ENCODE measurements at regions not wholly inside any gene's neighbourhood (a gene's known extent, or its start where the extent isn't known, plus 50 kb on each side); places are given as distances from the start of the nearest gene placed in this dataset.

- no peaks in the 10 kb centered on the region for H3K79me2 ChIP-seq (ENCODE audit: insufficient read depth, low read length)
- H3K27me3 ChIP-seq (ENCODE audit: low read length): no peaks in the 10 kb centered on the region
- H3F3A ChIP-seq (ENCODE audit: insufficient read depth): no peaks in the 10 kb centered on the region
- H3K9ac ChIP-seq (ENCODE audit: low read length): no peak overlapping the region
- H3K9me2 ChIP-seq (replicated peaks; ENCODE audit: insufficient read depth, low read length): no peaks in the 10 kb centered on the region
- H4K20me1 ChIP-seq (ENCODE audit: low read depth, low read length): no peaks in the 10 kb centered on the region
- no peak overlapping the region for H2AFZ ChIP-seq (ENCODE audit: low read depth, low read length, severe bottlenecking)
- H3K27ac ChIP-seq (ENCODE audit: low read depth, low read length): no peak overlapping the region
- no peaks in the 10 kb centered on the region for H3K36me3 ChIP-seq (ENCODE audit: low read length)
- no peaks in the 10 kb centered on the region for H3K9me3 ChIP-seq (ENCODE audit: insufficient read depth, low read length)
- no peak overlapping the region for H3K4me3 ChIP-seq (ENCODE audit: insufficient read depth, low read length, poor library complexity, severe bottlenecking)
- TF ChIP-seq CTCF (IDR thresholded peaks at IDR 0.05; ENCODE audit: insufficient read depth, low read length, poor library complexity, severe bottlenecking): no peak
- no peak for TF ChIP-seq EZH2phosphoT487 (conservative IDR thresholded peaks at IDR 0.05; ENCODE audit: low read length)
- H3K4me2 ChIP-seq (ENCODE audit: low read depth, low read length, poor library complexity, severe bottlenecking): no peak overlapping the region
Measured at GRCh38 chr13:90577726-90578125, 769.8 kb upstream of the MIR17HG start.

- no peaks in the 10 kb centered on the region for H3F3A ChIP-seq (ENCODE audit: insufficient read depth)
- H4K20me1 ChIP-seq (ENCODE audit: low read depth, low read length): no peaks in the 10 kb centered on the region
- H3K4me2 ChIP-seq (ENCODE audit: low read depth, low read length, poor library complexity, severe bottlenecking): no peak overlapping the region
- H3K36me3 ChIP-seq (ENCODE audit: low read length): no peaks in the 10 kb centered on the region
- H3K9me3 ChIP-seq (ENCODE audit: insufficient read depth, low read length): no peaks in the 10 kb centered on the region
- TF ChIP-seq EZH2phosphoT487 (conservative IDR thresholded peaks at IDR 0.05; ENCODE audit: low read length): no peak
- TF ChIP-seq CTCF (IDR thresholded peaks at IDR 0.05; ENCODE audit: insufficient read depth, low read length, poor library complexity, severe bottlenecking): no peak
- no peaks in the 10 kb centered on the region for H3K27me3 ChIP-seq (ENCODE audit: low read length)
- H3K4me3 ChIP-seq (ENCODE audit: insufficient read depth, low read length, poor library complexity, severe bottlenecking): no peak overlapping the region
- H3K9me2 ChIP-seq (replicated peaks; ENCODE audit: insufficient read depth, low read length): no peaks in the 10 kb centered on the region
- no peak overlapping the region for H2AFZ ChIP-seq (ENCODE audit: low read depth, low read length, severe bottlenecking)
- H3K27ac ChIP-seq (ENCODE audit: low read depth, low read length): no peak overlapping the region
- H3K9ac ChIP-seq (ENCODE audit: low read length): no peak overlapping the region
- no peaks in the 10 kb centered on the region for H3K79me2 ChIP-seq (ENCODE audit: insufficient read depth, low read length)
Measured at GRCh38 chr13:90585392-90585791, 762.1 kb upstream of the MIR17HG start.

GRCh38 chr13:90591260-90591926, 756.1 kb upstream of the MIR17HG start:
- Histone ChIP-seq H3K9ac (ENCODE audit: low read length) (no peak overlapping the region), H3K9me2 (replicated peaks; ENCODE audit: insufficient read depth, low read length) (no peaks in the 10 kb centered on the region), H3K27me3 (ENCODE audit: low read length) (no peaks in the 10 kb centered on the region), H3K27ac (ENCODE audit: low read depth, low read length) (no peak overlapping the region), H3F3A (ENCODE audit: insufficient read depth) (no peaks in the 10 kb centered on the region), H3K36me3 (ENCODE audit: low read length) (no peaks in the 10 kb centered on the region), H3K79me2 (ENCODE audit: insufficient read depth, low read length) (no peaks in the 10 kb centered on the region), H3K4me3 (ENCODE audit: insufficient read depth, low read length, poor library complexity, severe bottlenecking) (no peak overlapping the region), H3K4me2 (ENCODE audit: low read depth, low read length, poor library complexity, severe bottlenecking) (no peak overlapping the region), H4K20me1 (ENCODE audit: low read depth, low read length) (no peaks in the 10 kb centered on the region), H2AFZ (ENCODE audit: low read depth, low read length, severe bottlenecking) (no peak overlapping the region), H3K9me3 (ENCODE audit: insufficient read depth, low read length) (no peaks in the 10 kb centered on the region)
- TF ChIP-seq EZH2phosphoT487 (conservative IDR thresholded peaks at IDR 0.05; ENCODE audit: low read length): no peak
- TF ChIP-seq CTCF (IDR thresholded peaks at IDR 0.05; ENCODE audit: insufficient read depth, low read length, poor library complexity, severe bottlenecking): no peak
